ENCODE measurements at regions not wholly inside any gene's neighbourhood (a gene's known extent, or its start where the extent isn't known, plus 50 kb on each side); places are given as distances from the start of the nearest gene placed in this dataset.

DNA sequence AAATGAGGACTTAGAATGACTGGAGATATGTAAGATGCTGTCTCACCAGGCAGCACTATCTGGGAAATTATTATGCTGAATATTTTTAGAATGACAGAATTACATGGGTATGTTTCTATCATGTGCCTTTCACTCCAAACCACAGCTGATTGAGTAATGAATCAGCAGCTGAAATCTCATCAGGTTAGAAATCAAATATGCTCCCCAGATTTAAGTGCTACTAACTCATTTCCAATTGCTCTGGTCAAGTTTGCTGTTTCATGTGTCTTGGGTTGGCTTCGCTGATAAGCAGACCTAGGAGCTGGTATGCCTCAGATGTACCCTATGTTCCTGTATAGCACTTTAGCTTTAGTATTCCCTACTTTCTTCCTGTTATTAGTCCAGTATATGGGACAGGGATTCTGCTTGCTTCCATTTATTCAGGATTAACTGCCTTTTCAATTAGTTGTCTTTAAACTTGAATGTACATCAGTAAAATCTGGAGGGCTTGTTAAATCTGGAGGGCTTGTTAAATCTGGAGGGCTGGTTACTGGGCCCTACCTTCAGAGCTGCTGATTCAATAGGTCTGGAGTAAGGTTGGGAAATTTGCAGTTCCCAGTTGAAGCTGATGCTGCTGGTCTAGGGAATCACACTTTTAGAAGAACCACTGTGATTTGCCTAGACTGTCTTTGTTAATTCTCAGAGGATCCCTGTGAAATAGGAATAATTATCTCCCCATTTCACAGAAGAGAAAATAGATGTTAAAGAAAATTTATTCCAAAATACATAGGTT lies 172.9 kb downstream of the DKK1 start:
- Mint-ChIP-seq H3K9me3 (no peaks in the 10 kb centered on the region), H3K27me3 (ENCODE audit: low read depth) (no peaks in the 10 kb centered on the region), H3K36me3 (no peaks in the 10 kb centered on the region), H3K27ac (no peak overlapping the region), H3K4me1 (peaks cover 10% of the 10 kb centered on the region), H3K4me3 (no peak overlapping the region)
- DNase-seq (ENCODE audit: low spot score in 2 of 2, unreplicated experiment in 2 of 2): no peak
- TF ChIP-seq, protein P1, sequence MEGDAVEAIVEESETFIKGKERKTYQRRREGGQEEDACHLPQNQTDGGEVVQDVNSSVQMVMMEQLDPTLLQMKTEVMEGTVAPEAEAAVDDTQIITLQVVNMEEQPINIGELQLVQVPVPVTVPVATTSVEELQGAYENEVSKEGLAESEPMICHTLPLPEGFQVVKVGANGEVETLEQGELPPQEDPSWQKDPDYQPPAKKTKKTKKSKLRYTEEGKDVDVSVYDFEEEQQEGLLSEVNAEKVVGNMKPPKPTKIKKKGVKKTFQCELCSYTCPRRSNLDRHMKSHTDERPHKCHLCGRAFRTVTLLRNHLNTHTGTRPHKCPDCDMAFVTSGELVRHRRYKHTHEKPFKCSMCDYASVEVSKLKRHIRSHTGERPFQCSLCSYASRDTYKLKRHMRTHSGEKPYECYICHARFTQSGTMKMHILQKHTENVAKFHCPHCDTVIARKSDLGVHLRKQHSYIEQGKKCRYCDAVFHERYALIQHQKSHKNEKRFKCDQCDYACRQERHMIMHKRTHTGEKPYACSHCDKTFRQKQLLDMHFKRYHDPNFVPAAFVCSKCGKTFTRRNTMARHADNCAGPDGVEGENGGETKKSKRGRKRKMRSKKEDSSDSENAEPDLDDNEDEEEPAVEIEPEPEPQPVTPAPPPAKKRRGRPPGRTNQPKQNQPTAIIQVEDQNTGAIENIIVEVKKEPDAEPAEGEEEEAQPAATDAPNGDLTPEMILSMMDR (IDR thresholded peaks at IDR 0.05; ENCODE audit: unreplicated experiment): no peak

DNA sequence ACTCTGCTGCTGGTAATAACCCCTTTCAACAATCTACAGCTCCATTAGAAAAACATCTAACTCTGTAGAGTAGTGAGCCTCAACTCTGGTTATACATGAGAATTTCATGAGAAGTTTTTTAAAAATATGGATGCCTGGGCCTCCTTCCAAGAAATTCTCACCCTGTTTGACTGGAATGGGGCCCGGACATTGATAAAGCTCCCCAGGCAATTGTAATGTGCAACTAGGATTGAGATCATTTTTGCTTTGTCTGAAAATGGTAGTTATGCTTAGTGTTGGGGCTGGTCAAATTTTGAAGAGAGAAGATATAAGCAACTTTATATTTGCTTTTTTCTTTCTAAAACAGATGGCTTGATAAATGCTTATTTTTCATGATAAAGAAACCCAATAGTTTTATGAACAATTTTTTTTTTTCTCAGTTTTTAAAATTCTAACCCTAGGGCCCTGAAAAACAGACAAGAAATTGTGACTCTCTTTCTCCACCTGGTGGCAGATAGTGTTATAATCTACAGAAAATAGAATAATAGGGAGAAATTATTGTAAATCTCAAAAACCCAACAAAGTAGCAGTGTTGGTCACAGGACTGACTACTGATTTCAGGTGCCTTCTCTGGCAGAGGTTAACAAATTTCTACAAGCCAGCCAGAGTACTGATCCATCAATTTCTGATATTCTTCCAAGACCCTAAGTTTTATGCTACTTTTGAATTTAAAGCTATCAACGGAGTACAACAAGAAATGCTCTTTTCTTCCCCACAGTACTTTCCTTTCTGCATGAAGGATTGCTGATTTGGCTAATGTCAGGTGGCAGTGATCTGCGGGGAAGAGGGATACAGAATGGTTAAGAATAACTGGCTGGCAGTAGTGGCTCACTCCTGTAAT lies 174.8 kb downstream of the DKK1 start:
- no peak for DNase-seq (ENCODE audit: low spot score in 2 of 2, unreplicated experiment in 2 of 2)
- Mint-ChIP-seq H3K27ac (peak overlapping the region; percentile 18), H3K4me3 (no peak overlapping the region)

DNA sequence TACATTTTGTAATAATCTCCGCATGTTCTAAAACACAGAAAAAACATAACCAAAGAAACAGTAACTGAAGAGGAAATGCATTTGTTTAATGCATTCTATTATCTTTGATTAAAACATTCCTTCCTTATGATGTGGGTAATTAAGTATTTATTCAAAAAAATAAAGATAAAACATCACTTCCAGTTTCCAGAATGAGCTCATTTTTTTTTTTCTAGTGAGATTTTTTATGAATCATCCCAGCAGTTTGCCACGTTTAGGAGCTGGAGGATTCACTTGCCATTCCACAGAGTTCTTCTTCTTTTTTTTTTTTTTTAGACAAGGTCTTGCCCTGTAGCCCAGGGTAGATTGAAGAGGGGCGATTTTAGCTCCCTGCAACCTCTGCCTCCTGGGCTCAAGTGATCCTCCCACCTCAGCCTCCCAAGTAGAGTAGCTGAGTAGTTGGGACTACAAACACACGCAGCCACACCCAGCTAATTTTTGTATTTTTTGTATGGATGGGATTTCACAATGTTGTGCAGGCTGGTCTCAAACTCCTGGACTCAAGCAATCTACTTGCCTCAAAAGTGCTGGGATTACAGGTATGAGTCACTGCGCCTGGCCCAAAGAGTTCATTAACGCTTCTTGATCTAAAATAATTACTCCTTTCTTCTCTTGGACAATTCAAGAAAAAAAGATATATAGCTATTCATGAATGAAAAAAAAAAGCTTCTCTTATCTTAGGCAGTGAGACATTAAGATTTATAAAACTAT lies 177.3 kb downstream of the DKK1 start:
- Mint-ChIP-seq H3K27me3 (ENCODE audit: low read depth) (no peaks in the 10 kb centered on the region), H3K36me3 (no peaks in the 10 kb centered on the region), H3K4me3 (no peak overlapping the region), H3K9me3 (peaks cover 9% of the 10 kb centered on the region), H3K27ac (no peak overlapping the region), H3K4me1 (peaks cover 10% of the 10 kb centered on the region)
- DNase-seq (ENCODE audit: low spot score in 2 of 2, unreplicated experiment in 2 of 2): no peak
- TF ChIP-seq, protein P1 (IDR thresholded peaks at IDR 0.05; ENCODE audit: unreplicated experiment): no peak

More for the DNA sequence above, 174.8 kb downstream of the DKK1 start:
- Mint-ChIP-seq H3K9me3 (no peaks in the 10 kb centered on the region), H3K36me3 (no peaks in the 10 kb centered on the region), H3K4me1 (peaks cover 10% of the 10 kb centered on the region), H3K27me3 (ENCODE audit: low read depth) (no peaks in the 10 kb centered on the region)
- TF ChIP-seq, protein P1 (IDR thresholded peaks at IDR 0.05; ENCODE audit: unreplicated experiment): peak; percentile 92

DNA sequence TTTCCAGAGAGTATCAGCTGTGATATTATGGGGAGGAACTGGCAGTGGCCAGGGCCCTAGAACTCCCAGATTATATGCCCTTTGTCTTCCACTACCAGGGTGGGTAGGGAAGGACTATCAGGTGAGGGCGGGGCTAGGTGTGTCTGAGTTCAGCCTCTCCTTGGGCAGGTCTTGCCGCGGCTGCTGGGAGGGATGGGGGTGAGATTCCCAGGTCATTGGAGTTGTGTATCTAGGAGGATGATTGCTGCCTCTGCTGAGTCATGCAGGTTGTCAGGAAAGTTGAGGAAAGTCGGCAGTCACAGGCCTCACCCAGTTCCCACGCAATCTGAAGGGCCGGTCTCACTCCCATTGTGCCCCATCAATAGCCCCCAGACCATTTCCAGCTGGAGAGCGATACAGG lies 185.2 kb downstream of the DKK1 start:
- no peak overlapping the region for H3K27ac Mint-ChIP-seq
- H3K9me3 Mint-ChIP-seq: peaks cover 50% of the 10 kb centered on the region
- TF ChIP-seq, protein P1 (IDR thresholded peaks at IDR 0.05; ENCODE audit: unreplicated experiment): no peak
- H3K27me3 Mint-ChIP-seq (ENCODE audit: low read depth): no peaks in the 10 kb centered on the region
- peaks cover 6% of the 10 kb centered on the region for H3K36me3 Mint-ChIP-seq
- no peaks in the 10 kb centered on the region for H3K4me1 Mint-ChIP-seq
- no peak overlapping the region for H3K4me3 Mint-ChIP-seq
- DNase-seq (ENCODE audit: low spot score in 2 of 2, unreplicated experiment in 2 of 2): no peak

DNA sequence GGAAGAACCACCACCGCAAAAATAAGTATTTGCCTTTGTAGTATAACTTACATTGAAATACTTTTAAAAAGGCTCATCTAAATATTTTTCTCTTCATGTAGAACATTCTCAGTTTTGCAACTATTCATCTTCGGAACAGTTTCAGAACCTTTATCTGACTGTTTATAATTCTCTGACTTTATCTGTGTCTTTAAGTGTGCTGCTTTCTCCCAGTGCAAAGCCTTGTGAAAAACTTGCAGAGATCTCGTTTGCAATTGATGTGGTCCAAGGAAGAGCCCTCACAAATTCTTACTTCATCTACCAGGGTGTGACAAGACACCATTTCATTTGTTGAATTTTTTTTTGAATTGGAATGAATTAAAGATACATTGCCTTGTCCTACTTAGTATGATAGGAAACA lies 186.4 kb downstream of the DKK1 start:
- DNase-seq (ENCODE audit: low spot score in 2 of 2, unreplicated experiment in 2 of 2): no peak
- Mint-ChIP-seq H3K4me3 (no peak overlapping the region), H3K4me1 (no peaks in the 10 kb centered on the region), H3K9me3 (peaks cover 60% of the 10 kb centered on the region), H3K36me3 (peaks cover 10% of the 10 kb centered on the region), H3K27ac (no peak overlapping the region), H3K27me3 (ENCODE audit: low read depth) (no peaks in the 10 kb centered on the region)
- TF ChIP-seq, protein P1 (IDR thresholded peaks at IDR 0.05; ENCODE audit: unreplicated experiment): no peak

All from mesothelial cell of epicardium (in vitro differentiated cells).